ENCODE measurements at regions not wholly inside any gene's neighbourhood (a gene's known extent, or its start where the extent isn't known, plus 50 kb on each side); places are given as distances from the start of the nearest gene placed in this dataset.

DNA sequence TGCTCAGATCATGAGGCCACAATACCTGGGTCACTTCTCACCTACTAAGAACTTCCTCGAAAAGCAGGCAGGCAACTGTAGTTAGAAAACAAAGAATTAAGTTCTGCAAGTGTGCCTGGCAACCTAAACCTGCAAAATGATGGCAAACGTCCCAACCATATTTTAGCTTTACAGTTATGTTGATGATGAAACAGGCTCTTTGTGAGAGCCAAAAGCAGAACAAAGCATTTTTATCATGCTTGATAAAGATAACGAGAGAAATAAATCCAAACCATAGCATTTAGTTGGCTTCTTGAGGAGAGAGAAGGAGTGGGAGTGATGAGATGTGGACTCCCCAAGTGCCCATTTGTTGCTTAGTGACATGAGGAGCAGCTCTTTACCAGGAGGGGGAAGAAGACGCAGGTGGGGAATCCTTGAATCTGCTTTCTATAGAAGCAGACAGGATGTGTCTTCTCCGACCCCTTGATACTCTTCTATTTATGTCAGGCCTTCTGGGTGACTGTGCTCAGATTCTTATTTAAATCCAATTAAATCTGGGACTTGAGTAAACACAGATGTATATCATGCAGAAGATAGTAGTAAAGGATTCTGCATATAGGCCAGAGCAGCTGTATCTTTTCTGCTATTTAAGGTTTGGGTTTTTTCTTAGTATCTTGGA lies 221.2 kb downstream of the TMEM167A start:
- no peak for DNase-seq (ENCODE audit: low spot score)
- no peak for ATAC-seq

DNA sequence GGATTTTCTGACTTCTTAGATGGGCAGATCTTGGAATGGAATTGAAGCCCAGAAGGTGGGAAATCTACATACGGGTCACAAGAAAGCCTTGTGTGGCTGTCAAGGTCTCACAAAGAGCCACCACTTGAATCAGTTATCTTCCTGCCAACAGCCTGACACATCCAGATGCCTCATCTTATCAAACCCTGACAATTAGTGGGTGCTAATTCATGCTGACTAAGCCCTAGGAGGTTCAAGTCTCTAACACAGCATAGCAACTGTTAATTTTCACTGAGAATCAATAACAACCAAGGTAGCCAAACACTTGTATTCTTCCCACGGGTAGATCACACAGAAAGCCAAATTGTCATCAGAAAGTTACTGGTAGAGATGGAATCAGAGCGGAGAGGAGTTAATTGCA lies 222.2 kb downstream of the TMEM167A start:
- DNase-seq (ENCODE audit: low spot score), result no peak
- ATAC-seq, result no peak

GRCh38 chr5:82851471-82851870 lies 225.7 kb downstream of the TMEM167A start:
- no peak for DNase-seq (ENCODE audit: low spot score)
- no peak for ATAC-seq

DNA sequence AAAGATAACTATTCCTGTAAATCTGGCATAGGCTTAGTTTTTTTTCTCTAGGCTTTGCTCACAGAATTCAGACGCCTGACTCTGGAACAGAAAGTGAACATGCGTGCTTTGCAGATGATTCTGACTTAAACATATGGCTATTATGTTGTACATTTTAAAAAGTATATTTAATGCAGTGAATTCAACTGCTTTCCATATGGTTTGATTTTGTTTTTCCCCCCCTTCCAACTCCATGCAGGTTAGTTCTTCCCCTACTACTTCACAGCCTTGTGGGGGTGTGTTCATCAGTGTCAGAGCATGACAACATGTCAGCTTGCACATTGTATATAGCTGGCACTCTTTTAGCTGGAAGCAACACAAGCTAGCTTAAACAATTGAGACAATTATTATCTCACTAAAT lies 226.8 kb downstream of the TMEM167A start:
- ATAC-seq (no peak), DNase-seq (ENCODE audit: low spot score) (no peak)

DNA sequence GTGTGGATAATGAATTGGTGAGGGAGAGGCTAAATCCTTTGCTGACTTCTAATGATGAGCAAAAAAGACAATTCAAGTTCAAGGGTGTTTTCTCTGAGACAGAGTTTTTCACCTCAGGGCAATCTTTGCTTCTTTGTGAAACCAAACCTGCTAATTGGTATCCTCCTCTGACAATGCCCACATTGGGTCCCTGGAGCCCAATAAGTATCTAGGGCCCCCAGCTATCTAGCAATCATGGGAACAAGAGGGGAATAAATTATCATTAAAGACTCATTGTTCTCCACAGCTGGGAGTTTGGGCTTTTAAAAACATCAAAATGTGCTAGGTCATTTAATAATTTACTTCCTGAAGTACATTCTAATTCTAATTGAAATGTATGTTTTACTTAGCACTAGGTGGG lies 227.3 kb downstream of the TMEM167A start:
- DNase-seq (ENCODE audit: low spot score) (no peak), ATAC-seq (no peak)

GRCh38 chr5:82847562-82847961 lies 229.6 kb downstream of the TMEM167A start:
- DNase-seq (ENCODE audit: low spot score), result no peak
- no peak for ATAC-seq

DNA sequence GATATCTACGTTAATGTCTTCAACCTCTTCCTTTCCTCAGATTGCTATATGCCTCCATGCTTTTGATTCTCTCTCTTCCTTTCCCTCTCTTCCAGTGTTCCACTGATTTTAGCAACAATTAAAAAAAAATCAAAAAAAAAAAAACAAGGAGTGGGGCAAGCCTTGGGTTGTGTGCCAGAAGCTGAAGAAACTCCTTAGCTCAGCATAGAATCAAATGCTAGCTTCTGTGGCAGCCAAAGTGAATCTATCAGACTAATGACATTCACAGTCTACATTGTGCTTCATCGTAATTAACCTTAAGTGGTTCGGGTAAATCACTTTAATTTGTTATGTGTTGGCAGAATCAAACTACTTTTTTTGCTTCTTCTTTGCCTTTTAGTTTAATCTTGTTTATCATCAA lies 237.3 kb downstream of the TMEM167A start:
- ATAC-seq (no peak), DNase-seq (ENCODE audit: low spot score) (no peak)

DNA sequence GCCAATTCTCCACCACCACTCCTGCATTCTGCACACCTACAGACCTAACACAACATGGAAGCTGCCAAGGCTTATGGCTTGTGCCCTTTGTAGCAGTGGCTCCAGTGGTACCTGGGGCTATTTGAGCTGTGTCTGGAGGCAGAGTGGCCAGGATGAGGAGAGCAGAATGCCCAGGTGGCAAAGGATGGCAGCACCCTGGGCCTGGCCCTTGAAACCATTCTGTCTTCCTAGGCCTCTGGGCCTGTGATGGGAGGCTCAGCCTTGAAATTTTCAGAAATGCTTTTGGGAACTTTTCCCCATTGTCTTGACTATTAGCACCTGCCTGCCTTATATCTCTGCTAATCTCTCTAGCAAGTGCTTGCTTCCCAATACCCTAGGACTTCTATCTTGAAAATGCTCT lies 241.7 kb downstream of the TMEM167A start:
- no peak for DNase-seq (ENCODE audit: low spot score)
- ATAC-seq, result no peak

- DNase-seq (ENCODE audit: low spot score) (no peak), ATAC-seq (no peak)
Observed at GRCh38 chr5:82834151-82834550, 243.0 kb downstream of the TMEM167A start.

DNA sequence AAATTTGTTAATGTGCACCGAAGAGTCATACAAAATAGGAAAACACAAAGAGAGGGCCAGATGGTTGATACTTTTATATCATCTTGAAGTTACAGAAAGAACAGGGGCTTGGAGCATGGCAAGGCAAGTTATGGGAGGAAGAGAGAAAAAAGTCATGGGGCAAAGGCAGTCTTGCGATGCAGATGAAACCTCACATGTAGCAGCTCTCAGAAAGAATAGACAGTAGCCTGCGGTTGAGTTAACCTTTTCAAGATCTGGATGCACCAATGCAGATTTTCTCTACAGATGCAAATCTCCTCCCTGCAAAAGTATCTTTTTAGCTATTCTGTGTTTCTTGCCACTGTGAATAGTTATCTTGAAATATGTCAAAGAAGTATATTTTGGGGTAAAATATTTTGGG lies 243.9 kb downstream of the TMEM167A start:
- ATAC-seq, result no peak
- DNase-seq (ENCODE audit: low spot score), result no peak

DNA sequence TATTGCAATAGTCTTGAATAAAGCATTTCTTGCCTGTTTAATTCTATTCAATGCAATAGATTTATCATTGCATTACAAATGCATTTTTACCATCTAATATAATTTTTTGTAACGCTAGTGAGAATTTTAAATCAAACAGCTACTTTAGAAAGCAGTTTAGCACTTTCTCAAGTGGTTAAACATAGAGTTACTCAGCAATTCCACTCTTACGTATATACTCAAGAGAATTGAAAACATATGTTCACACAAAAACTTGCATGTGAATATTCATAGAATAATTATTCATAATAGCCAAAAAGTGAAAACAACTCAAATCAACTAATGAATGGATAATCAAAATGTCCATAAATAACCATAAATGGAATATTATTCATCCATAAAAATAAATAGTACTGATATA lies 244.7 kb downstream of the TMEM167A start:
- DNase-seq (ENCODE audit: low spot score), result no peak
- ATAC-seq, result no peak

DNA sequence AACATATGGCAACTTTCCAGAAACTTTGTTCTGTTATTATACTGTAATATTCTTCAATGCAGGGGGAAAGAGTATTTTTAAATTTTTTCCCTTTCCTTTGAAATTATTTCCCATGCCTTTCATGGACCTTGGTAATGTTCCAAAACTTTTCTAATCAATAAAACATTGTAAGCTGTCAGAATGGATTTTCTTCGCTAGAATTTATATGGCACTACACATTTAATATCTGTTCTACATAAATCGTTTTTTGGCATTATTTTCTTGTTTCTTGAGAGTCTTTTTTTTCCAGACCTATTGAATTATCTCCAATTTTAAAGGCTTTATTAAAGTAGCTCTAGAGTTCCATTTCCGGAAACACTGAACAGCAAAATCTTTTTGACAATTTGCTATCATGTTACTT lies 249.0 kb downstream of the TMEM167A start:
- DNase-seq (ENCODE audit: low spot score) (no peak), ATAC-seq (no peak)

- DNase-seq (ENCODE audit: low spot score), result no peak
- ATAC-seq, result no peak
Observed at GRCh38 chr5:82827651-82828050, 249.5 kb downstream of the TMEM167A start.

DNA sequence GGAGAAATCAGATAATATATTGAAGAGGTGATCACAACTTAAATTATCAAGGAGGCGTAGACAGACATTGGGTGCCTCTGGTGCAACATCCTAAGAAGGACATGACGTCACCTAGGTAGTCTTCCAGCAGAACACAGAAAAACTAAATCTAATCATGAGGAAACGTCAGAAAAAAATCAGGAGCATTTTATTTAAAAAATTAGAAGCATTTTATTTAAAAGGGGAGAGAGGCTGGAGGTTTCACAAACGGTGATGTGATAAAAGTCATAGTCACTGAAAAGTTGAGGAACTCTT lies 254.6 kb downstream of the TMEM167A start:
- DNase-seq (ENCODE audit: low spot score) (no peak), ATAC-seq (no peak)

- no peak for ATAC-seq
- no peak for DNase-seq (ENCODE audit: low spot score)
Observed at GRCh38 chr5:82821846-82822633, 255.2 kb downstream of the TMEM167A start.

GRCh38 chr5:82820961-82821845 lies 256.0 kb downstream of the TMEM167A start:
- ATAC-seq, result no peak
- DNase-seq (ENCODE audit: low spot score), result no peak

- DNase-seq (ENCODE audit: low spot score), result no peak
- ATAC-seq, result no peak
Observed at GRCh38 chr5:82820188-82820587, 257.0 kb downstream of the TMEM167A start.

- DNase-seq (ENCODE audit: low spot score) (no peak), ATAC-seq (no peak)
Observed at GRCh38 chr5:82817897-82818676, 259.1 kb downstream of the TMEM167A start.

- DNase-seq (ENCODE audit: low spot score) (no peak), ATAC-seq (no peak)
Observed at GRCh38 chr5:82816926-82817325, 260.3 kb downstream of the TMEM167A start.

DNA sequence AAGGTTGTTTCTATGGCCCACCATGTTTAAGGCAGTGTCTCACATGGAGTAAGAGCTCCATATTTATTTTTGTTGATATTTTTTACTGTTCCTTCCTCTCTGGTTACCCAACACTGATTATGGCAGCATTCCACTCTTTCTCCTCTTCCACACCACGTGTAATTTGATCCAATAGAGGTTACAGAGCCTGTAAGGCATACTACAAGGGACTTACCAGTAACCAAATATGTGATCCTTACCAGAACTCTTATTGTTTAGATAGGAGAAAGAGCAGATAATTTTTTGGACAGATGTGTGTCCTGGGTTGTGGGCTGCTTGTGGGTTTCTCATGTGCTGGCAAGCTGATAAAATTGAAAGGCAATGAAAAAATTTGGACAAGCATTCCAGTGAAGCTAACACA lies 261.3 kb downstream of the TMEM167A start:
- ATAC-seq, result no peak
- no peak for DNase-seq (ENCODE audit: low spot score)

DNA sequence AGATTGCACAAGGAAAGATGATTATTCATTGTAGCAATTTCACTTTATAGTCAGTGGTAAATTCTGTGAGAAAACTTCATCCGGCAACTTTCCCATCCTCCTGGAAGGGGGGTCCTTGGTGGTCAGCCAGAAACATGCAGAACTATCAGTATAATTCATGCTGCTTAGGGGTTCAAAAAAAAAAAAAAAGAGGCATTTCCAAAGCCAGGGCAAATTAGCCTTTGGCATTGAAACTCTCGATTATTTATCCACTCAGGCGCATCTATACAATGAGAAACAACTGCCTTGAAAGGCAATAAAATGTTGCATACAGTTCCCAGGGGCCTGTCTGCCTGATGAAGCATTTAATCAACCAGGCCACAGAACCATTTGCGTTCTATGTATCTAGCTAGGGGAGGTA lies 263.3 kb downstream of the TMEM167A start:
- DNase-seq (ENCODE audit: low spot score) (no peak), ATAC-seq (no peak)

Measured in left lobe of liver (tissue), 2 donors.